ENCODE measurements at regions not wholly inside any gene's neighbourhood (a gene's known extent, or its start where the extent isn't known, plus 50 kb on each side); places are given as distances from the start of the nearest gene placed in this dataset.
"Not testable (repeated sequence)": the region's sequence is repeated elsewhere in the genome, so short reads cannot be mapped to it uniquely, and the experiment has no call there.

DNA sequence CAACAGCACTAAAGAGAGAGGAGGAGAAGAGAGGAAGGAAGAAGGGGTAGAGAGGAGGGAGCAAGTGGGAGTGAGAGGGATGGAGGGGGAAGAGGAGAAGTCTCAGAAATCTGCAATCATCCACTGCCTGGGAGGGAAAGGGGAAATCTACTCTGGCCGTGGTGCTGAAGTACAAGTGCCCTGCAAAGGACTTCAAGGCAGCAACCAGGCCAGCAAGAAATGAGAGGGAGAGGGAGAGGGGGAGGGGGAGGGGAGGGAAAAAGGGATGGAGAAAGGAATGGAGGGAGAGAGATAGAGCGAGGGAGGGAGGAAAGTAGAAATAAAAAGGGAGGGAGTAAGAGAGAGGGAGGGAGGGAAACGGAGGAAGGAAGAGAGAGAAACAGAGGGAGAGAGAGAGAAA lies 130.8 kb upstream of the EEF2KMT start:
- no peaks in the 10 kb centered on the region for H3K4me1 Mint-ChIP-seq
- no peak for DNase-seq
- no peak overlapping the region for H3K4me3 Mint-ChIP-seq
- no peaks in the 10 kb centered on the region for H3K9me3 Mint-ChIP-seq
- H3K27me3 Mint-ChIP-seq, result peaks cover 10% of the 10 kb centered on the region
- H3K36me3 Mint-ChIP-seq, result no peaks in the 10 kb centered on the region
- CTCF ChIA-PET, result no interaction called here
- H3K27ac Mint-ChIP-seq, result no peak overlapping the region

DNA sequence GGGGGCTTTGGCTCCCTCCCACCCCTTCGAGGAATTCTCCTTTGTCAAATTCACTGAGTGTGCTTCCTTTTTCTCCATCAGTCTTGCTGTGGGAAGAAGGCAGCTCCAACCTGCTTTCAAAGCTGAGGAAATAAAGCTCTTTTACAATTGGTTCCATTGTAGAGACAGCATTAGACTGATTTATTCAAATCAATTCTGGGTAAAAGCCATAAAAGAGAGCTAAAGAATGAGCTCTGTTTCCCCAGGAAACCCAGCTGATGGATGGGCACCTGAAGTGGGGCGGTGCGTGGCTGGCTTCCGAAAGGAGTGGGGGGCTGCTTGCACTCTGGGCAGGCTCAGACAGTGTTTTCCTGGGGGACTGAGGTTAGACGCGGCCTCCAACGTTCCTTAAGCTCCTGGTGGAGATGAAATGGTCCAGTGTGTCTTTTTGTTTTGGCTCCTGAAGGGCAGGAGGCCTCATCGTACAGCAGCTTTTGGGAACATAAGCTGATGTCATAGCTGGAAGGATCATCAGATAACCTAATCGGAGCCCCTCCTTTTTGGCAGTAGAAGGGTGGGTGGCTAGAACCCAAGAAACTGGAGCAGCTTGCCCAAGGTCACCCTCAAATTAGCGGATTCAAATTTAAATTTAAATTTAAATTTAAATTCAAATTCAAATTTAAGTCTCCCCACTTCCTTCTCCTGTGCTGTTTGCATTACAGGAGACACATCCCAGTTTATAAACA lies 128.5 kb upstream of the EEF2KMT start:
- no peak for DNase-seq
- Mint-ChIP-seq H3K4me3 (no peak overlapping the region), H3K4me1 (no peaks in the 10 kb centered on the region), H3K27me3 (peaks cover 4% of the 10 kb centered on the region), H3K27ac (no peak overlapping the region), H3K9me3 (no peaks in the 10 kb centered on the region), H3K36me3 (no peaks in the 10 kb centered on the region)
- CTCF ChIA-PET, result no interaction called here

DNA sequence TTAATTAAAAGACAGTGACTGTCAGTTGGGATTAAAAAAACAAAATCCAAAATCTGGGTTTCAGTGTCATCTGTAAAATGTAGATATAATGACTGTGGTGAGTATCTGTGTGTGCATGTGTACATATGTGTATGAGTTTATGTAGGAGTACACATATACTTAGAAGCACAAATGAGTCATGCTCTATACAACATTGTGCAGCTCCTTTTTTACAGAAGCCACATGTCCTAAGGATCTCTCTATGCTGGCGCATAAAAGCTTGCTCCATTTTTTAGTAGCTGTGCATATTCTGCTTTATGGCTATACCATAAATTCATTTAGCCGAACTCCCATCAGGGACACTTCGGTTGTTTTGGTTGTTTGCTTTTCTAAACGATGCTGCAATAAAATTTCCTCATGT lies 125.2 kb upstream of the EEF2KMT start:
- H3K36me3 Mint-ChIP-seq, result no peaks in the 10 kb centered on the region
- CTCF ChIA-PET, result no interaction called here
- no peak overlapping the region for H3K4me3 Mint-ChIP-seq
- H3K9me3 Mint-ChIP-seq, result no peaks in the 10 kb centered on the region
- H3K4me1 Mint-ChIP-seq, result no peaks in the 10 kb centered on the region
- no peak for DNase-seq
- peaks cover 4% of the 10 kb centered on the region for H3K27me3 Mint-ChIP-seq
- H3K27ac Mint-ChIP-seq, result no peak overlapping the region

DNA sequence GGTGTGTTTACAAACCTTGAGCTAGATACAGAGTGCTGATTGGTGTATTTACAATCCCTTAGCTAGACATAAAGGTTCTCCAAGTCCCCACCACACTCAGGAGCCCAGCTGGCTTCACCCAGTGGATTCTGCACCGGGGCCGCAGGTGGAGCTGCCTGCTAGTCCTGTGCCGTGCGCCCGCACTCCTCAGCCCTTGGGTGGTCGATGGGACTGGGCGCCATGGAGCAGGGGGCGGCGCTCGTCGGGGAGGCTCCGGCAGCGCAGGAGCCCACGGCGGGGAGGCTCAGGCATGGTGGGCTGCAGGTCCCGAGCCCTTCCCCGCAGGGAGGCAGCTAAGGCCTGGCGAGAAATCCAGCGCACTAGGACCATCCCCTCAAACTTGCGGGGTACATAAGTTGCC lies 124.2 kb upstream of the EEF2KMT start:
- H3K4me1 Mint-ChIP-seq, CTCF ChIA-PET, H3K36me3 Mint-ChIP-seq, H3K27ac Mint-ChIP-seq, DNase-seq, H3K9me3 Mint-ChIP-seq, H3K4me3 Mint-ChIP-seq, H3K27me3 Mint-ChIP-seq: not testable (repeated sequence)

DNA sequence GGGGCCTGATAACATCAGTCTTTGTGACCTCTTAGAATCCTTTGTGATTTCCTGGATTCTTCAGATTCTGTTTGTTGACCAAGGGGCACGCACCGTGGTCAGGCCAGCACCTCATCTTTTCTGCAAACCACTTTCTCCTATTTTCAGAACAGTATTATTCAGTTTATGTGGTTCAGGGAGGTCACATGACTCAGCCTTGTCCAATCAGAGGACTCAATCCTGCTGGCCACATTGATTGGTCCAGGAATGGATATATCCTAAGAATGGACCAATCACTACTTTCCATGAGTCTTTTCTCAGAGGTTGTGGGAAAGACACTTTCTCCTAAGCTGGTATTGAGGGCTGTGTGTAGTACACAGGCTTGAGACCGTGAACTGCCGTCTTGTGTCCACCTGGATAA lies 123.1 kb upstream of the EEF2KMT start:
- no peak overlapping the region for H3K27ac Mint-ChIP-seq
- no peak overlapping the region for H3K4me3 Mint-ChIP-seq
- peaks cover 9% of the 10 kb centered on the region for H3K27me3 Mint-ChIP-seq
- no peaks in the 10 kb centered on the region for H3K36me3 Mint-ChIP-seq
- no peak for DNase-seq
- H3K4me1 Mint-ChIP-seq, result no peaks in the 10 kb centered on the region
- CTCF ChIA-PET, result no interaction called here
- no peaks in the 10 kb centered on the region for H3K9me3 Mint-ChIP-seq

DNA sequence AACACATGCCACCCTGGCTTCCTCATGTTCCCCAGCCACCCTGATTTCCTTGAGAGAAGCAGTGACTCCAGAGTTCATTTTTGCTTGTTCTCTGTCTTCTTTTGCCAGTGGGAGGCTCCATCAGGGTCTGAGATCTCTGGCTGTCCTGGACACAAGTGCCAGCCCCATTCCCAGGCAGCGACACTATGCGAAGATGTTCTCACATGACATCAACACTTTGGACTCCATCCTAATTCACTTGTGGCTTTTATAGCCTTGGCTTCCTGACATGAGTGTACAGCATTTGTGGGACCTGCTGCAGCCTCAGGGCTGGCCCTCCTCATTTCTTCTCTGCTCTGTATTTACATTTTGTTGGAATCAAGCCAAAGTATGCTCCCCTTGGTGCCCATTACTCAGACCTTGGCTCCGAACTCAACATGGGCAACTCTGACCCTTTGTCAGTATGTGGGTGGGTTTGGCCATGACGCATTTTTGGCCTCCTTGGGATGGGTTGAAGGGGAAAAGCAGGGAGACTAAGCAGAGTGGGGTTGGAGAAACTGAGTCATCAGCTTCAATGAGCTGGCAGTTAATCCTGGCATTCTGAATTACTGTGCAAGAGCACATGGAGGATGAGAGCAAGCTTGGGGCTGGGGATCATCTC lies 119.0 kb upstream of the EEF2KMT start:
- CTCF ChIA-PET, result no interaction called here
- DNase-seq, result no peak
- Mint-ChIP-seq H3K9me3 (no peaks in the 10 kb centered on the region), H3K4me3 (no peak overlapping the region), H3K36me3 (no peaks in the 10 kb centered on the region), H3K27ac (no peak overlapping the region), H3K27me3 (peaks cover 17% of the 10 kb centered on the region), H3K4me1 (no peaks in the 10 kb centered on the region)

DNA sequence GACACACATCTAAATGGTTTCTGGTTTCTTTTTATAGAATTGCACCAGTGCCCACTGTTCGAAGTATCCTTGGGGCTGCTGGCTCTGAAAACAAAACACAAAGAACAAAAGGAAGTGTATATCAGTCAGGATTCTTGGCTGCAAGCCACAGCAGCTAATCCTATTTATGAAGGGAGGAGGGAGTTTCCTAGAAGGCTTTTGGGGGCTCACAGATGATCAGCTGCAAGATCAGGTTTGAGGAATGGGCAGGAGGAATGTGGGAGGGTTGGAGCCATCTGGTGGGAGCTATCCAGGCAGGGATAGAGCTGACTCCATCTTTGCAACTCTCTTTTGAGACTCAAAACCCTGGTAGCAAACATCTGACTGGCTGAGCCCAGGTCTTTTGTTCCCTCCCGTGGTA lies 118.3 kb upstream of the EEF2KMT start:
- H3K4me3 Mint-ChIP-seq, result no peak overlapping the region
- H3K36me3 Mint-ChIP-seq, result no peaks in the 10 kb centered on the region
- H3K9me3 Mint-ChIP-seq, result no peaks in the 10 kb centered on the region
- DNase-seq, result no peak
- CTCF ChIA-PET, result no interaction called here
- H3K27me3 Mint-ChIP-seq, result peaks cover 17% of the 10 kb centered on the region
- no peaks in the 10 kb centered on the region for H3K4me1 Mint-ChIP-seq
- no peak overlapping the region for H3K27ac Mint-ChIP-seq

DNA sequence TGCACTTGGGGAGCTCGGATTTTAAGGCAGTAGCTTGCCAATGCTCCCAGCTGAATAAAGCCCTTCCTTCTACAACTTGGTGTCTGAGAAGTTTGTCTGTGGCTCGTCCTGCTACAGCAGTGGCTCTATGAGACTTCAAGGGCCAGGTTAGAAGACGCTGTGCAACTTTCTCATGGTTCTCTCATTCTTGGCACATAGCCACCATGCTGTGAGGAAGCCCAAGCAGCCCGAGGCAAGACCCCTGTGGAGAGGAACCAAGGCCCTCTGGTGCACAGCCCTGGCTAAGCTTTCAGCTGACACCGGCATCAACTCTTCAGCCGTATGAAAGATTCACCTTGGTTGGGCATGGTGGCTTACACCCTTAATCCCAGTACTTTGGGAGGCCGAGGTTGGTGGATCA lies 116.9 kb upstream of the EEF2KMT start:
- CTCF ChIA-PET, result no interaction called here
- Mint-ChIP-seq H3K27ac (no peak overlapping the region), H3K9me3 (no peaks in the 10 kb centered on the region), H3K27me3 (peaks cover 17% of the 10 kb centered on the region), H3K36me3 (no peaks in the 10 kb centered on the region), H3K4me3 (no peak overlapping the region), H3K4me1 (no peaks in the 10 kb centered on the region)
- DNase-seq, result no peak

DNA sequence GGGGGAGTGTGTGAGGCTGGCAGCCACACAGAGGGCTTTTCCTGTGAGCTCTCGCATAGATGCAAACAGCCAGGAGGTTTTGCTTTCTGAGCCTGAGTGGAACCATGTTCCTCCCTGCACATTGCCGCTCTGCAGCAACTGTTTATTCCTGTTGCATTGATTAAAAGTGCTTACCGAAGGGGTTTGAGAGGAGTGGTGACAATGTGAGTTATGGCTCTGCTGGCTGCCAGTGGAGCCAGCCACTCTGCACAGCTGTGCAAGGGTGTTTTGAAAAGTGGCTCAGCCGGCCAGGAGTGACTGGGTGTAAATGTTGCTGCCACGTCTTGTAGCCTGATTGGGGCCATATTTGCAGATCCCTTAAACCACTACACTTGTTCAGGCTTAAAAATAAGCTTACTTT lies 114.9 kb upstream of the EEF2KMT start:
- H3K36me3 Mint-ChIP-seq, H3K4me3 Mint-ChIP-seq, H3K27ac Mint-ChIP-seq, CTCF ChIA-PET, DNase-seq, H3K9me3 Mint-ChIP-seq, H3K4me1 Mint-ChIP-seq: not testable (repeated sequence)
- H3K27me3 Mint-ChIP-seq, result peaks cover 17% of the 10 kb centered on the region

DNA sequence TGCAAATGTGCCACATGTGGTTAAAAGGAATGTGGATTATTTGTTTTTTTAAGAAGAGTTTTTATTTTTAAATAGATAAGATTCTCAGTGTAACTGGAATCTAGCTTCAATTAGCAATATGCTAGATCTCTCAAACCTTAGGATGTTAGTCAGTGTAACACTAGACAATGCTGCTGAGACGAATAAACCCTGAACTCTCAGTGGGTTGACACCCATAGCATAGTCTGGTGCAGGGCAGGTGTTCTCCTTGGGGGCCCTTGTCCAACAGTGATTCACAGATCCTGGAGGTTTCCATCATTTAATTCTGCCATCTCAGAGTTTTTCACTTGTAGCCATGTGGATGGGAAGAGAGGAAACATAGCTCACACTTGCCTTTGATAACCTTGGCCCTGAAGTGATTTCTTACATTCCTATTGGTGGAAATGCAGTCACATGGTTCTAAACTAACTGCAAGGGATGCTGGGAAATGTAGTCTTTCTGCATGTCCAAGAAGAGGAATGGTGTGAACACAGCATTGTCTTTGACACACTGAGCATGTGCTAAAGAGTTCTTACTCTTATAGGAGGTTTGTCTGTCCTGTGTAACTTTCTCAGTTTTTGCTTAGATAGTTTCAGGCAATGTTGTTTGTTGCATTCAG lies 110.4 kb upstream of the EEF2KMT start:
- CTCF ChIA-PET, H3K4me3 Mint-ChIP-seq, H3K27ac Mint-ChIP-seq, DNase-seq, H3K4me1 Mint-ChIP-seq, H3K36me3 Mint-ChIP-seq, H3K9me3 Mint-ChIP-seq: not testable (repeated sequence)
- H3K27me3 Mint-ChIP-seq, result peaks cover 10% of the 10 kb centered on the region

DNA sequence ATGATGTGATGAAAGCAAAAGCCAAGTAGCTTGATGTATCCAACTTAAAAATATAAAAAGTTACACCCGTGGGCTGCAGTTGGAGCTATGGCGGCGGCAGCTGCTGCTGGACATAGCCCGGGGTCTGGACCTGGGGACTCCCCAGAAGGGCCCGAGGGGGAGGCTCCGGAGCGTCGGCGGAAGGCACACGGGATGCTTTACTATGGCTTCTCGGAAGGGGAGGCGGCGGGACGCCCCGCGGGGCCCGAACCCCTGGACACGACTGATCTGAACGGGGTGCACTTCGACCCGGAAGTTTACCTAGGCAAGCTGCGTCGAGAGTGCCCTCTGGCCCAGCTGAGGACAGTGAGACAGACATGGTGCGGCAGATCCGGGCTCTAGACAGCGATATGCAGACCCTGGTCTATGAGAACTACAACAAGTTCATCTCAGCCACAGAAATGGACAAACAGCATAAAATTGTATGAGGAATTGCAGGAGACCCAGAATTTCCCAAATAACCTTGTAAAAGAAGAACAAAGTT lies 109.5 kb upstream of the EEF2KMT start:
- Mint-ChIP-seq H3K4me1 (no peaks in the 10 kb centered on the region), H3K27ac (no peak overlapping the region), H3K9me3 (peaks cover 1% of the 10 kb centered on the region), H3K4me3 (no peak overlapping the region), H3K27me3 (peaks cover 1% of the 10 kb centered on the region), H3K36me3 (no peaks in the 10 kb centered on the region)
- CTCF ChIA-PET, result no interaction called here
- DNase-seq, result no peak

DNA sequence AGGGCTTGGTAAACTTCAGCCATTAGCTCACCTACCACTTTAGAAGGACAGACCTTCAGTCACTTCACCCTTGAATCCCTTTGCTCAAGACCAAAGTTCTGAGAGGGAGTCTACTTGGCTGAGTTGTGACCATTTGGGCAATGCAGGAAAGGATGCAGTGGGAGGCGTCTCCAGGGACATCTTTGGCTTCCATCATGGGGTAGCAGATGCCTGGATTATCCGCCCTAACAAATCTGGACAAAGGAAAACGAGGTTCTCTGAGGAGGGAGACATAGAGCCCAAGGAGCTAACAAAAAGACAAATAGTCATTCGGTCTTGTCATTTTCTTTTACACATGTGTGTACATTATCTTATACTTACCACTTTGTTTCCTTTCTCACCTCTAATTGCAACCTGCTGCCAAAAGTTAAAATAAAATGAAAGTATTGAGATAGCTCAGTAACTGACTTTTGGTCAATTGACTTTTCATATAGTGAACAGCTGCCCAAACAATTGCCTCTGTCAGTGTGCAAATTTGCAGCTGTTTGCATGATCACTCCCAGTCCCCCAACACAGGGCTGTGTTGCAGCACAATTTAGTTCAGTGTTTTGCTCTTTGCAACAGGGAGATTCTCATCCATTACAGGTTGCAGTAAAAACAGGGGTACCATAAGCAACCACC lies 108.9 kb upstream of the EEF2KMT start:
- no peaks in the 10 kb centered on the region for H3K4me1 Mint-ChIP-seq
- peaks cover 1% of the 10 kb centered on the region for H3K9me3 Mint-ChIP-seq
- no peaks in the 10 kb centered on the region for H3K36me3 Mint-ChIP-seq
- no peak for DNase-seq
- no peaks in the 10 kb centered on the region for H3K27me3 Mint-ChIP-seq
- no peak overlapping the region for H3K27ac Mint-ChIP-seq
- CTCF ChIA-PET, result no interaction called here
- no peak overlapping the region for H3K4me3 Mint-ChIP-seq

DNA sequence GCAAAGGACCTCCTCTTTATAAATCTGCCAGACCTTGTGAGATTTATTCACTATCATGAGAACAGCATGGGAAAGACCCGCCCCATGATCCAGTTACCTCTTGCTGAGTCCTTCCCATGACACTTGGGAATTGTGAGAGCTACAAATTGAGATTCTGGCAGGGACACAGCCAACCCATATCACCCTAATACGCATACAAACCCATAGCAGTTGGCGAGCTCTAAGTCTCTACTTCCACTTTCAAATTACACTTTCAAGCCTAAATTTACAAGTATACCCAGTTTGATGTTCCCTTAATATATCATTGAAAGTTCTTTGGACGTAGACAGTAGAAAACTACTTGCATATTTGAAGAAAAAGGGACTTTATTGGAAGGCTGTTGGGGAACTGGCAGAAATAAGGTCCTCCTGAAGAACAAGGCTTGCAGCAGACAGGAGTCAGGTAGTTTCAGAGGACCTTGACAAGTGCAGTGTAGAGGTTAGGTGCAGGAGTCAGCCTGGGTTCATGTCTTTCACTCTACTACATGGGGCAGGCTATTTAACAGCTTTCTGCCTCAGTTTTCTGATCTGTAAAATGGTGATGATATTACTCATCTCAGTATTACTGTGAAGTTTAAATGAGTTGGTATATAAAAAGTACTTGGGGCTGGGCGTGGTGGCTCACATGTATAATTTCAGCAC lies 107.9 kb upstream of the EEF2KMT start:
- H3K4me1 Mint-ChIP-seq, result no peaks in the 10 kb centered on the region
- no peaks in the 10 kb centered on the region for H3K27me3 Mint-ChIP-seq
- no peak overlapping the region for H3K27ac Mint-ChIP-seq
- H3K9me3 Mint-ChIP-seq, result peaks cover 1% of the 10 kb centered on the region
- no peaks in the 10 kb centered on the region for H3K36me3 Mint-ChIP-seq
- CTCF ChIA-PET, result no interaction called here
- no peak overlapping the region for H3K4me3 Mint-ChIP-seq
- DNase-seq, result no peak

DNA sequence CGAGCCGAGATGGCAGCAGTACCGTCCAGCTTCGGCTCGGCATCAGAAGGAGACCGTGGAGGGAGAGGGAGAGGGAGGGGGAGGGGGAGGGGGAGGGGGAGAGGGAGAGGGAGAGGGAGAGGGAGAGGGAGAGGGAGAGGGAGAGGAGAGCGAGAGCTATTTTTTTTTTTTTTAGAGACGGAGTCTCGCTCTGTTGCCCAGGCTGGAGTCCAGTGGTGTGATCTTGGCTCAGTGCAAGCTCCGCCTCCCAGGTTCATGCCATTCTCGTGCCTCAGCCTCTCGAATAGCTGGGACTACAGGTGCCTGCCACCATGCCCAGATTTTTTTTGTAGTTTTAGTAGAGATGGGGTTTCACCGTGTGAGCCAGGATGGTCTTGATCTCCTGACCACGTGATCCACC lies 106.1 kb upstream of the EEF2KMT start:
- H3K27ac Mint-ChIP-seq, DNase-seq, H3K9me3 Mint-ChIP-seq, H3K4me3 Mint-ChIP-seq, H3K4me1 Mint-ChIP-seq, CTCF ChIA-PET, H3K36me3 Mint-ChIP-seq, H3K27me3 Mint-ChIP-seq: not testable (repeated sequence)
